Natural killer cell (primary cell): ENCODE measurements at regions not wholly inside any gene's neighbourhood (a gene's known extent, or its start where the extent isn't known, plus 50 kb on each side); places are given as distances from the start of the nearest gene placed in this dataset.

Experiments used
- ATAC-seq, 3 donors: fragments of 150-1000 bp in 2 of 3; fragments of 200-7000 bp in 1 of 3; cut with Tn5 transposase; 1 replicate in 1 of 3; 2 replicates in 2 of 3; pipeline ENCODE4 v1.10.0; 2021; ENCODE audit warnings: mild to moderate bottlenecking in 2 of 3, moderate library complexity in 2 of 3
- DNase-seq, 2 donors: peaks; one replicate each; pipeline versions ENCODE4 v3.0.0 to v3.0.0-alpha.2; 2013 to 2021; ENCODE audit warnings: mixed read lengths in 1 of 2
- H3K27ac ChIP-seq: one replicate; pipeline ENCODE4 v1.5.1; 2013; ENCODE audit warnings: mild to moderate bottlenecking, low read length
- H3K27me3 ChIP-seq: one replicate; pipeline ENCODE4 v1.6.1; 2013; ENCODE audit warnings: low read length; ENCODE audit not compliant: control insufficient read depth, insufficient read depth
- H3K36me3 ChIP-seq: one replicate; pipeline ENCODE4 v1.6.1; 2013; ENCODE audit warnings: low read length; ENCODE audit not compliant: control insufficient read depth, insufficient read depth
- H3K4me1 ChIP-seq: one replicate; pipeline ENCODE4 v1.6.1; 2013; ENCODE audit warnings: low read length; ENCODE audit not compliant: control insufficient read depth, insufficient read depth
- H3K4me3 ChIP-seq: one replicate; pipeline ENCODE4 v1.5.1; 2013; ENCODE audit warnings: low read length
- H3K9me3 ChIP-seq: one replicate; pipeline ENCODE4 v1.6.1; 2013; ENCODE audit warnings: low read length; ENCODE audit not compliant: control insufficient read depth, insufficient read depth
- H3K27ac Mint-ChIP-seq, 2 donors: one replicate each; pipeline ENCODE4 v1.8.0; 2022; ENCODE audit warnings: mild to moderate bottlenecking in 2 of 2, mixed read lengths in 2 of 2, moderate library complexity in 1 of 2
- H3K27me3 Mint-ChIP-seq, 2 donors: one replicate each; pipeline ENCODE4 v1.8.0; 2022; ENCODE audit warnings: low read depth in 2 of 2, mixed read lengths in 2 of 2
- H3K36me3 Mint-ChIP-seq: one replicate; pipeline ENCODE4 v1.8.0; 2022; ENCODE audit warnings: mixed read lengths
- H3K4me1 Mint-ChIP-seq, 2 donors: one replicate each; pipeline ENCODE4 v1.8.0; 2022; ENCODE audit warnings: mixed read lengths in 2 of 2
- H3K4me3 Mint-ChIP-seq: one replicate; pipeline ENCODE4 v1.8.0; 2022; ENCODE audit warnings: mild to moderate bottlenecking, moderate library complexity, mixed read lengths
- H3K9me3 Mint-ChIP-seq, 2 donors: one replicate each; pipeline ENCODE4 v1.8.0; 2022; ENCODE audit warnings: mixed read lengths in 2 of 2
- CTCF ChIP-seq: fragments of 200-600 bp; IDR thresholded peaks from one replicate; pipeline ENCODE4 v1.8.0; 2022; ENCODE audit warnings: antibody characterized with exemption
- WGBS: methylation state at CpG from one replicate; pipeline ENCODE4 v1.1.7; 2013; ENCODE audit warnings: missing lambda C conversion rate; ENCODE audit not compliant: insufficient coverage; 5-methylcytosine and 5-hydroxymethylcytosine counted together
- intact Hi-C: fragments of 100-400 bp; cut with micrococcal nuclease; formaldehyde crosslinking; loops from one replicate; pipeline ENCODE4 v1.14.2; 2022

GRCh38 chr2:173436088-173436487, 81.4 kb downstream of the CDCA7 start:
- no peaks in the 10 kb centered on the region for H3K36me3 Mint-ChIP-seq
- intact Hi-C loops, result no loop called here
- H3K36me3 ChIP-seq, result no peaks in the 10 kb centered on the region
- no peak overlapping the region for H3K27ac Mint-ChIP-seq
- H3K4me3 Mint-ChIP-seq, result no peak overlapping the region
- peaks cover 22 to 38% of the 10 kb centered on the region in 2 donors for H3K27me3 Mint-ChIP-seq
- ATAC-seq (no peak), DNase-seq (peak in 1 of 2 donors; percentile 28)
- no peaks in the 10 kb centered on the region for H3K27me3 ChIP-seq
- H3K4me3 ChIP-seq, result no peak overlapping the region
- no peak overlapping the region for H3K27ac ChIP-seq
- H3K9me3 Mint-ChIP-seq, result no peaks in the 10 kb centered on the region
- H3K4me1 Mint-ChIP-seq, result no peaks in the 10 kb centered on the region
- no CpG with 5 or more reads among the region's 2 CpGs for WGBS
- H3K9me3 ChIP-seq, result no peaks in the 10 kb centered on the region
- no peak for TF ChIP-seq CTCF
- H3K4me1 ChIP-seq, result no peaks in the 10 kb centered on the region

GRCh38 chr2:173441222-173441621, 86.5 kb downstream of the CDCA7 start:
- Histone ChIP-seq H3K4me1 (no peaks in the 10 kb centered on the region), H3K27me3 (no peaks in the 10 kb centered on the region), H3K9me3 (no peaks in the 10 kb centered on the region), H3K36me3 (no peaks in the 10 kb centered on the region), H3K27ac (no peak overlapping the region), H3K4me3 (no peak overlapping the region)
- Mint-ChIP-seq H3K36me3 (no peaks in the 10 kb centered on the region), H3K27ac (no peak overlapping the region), H3K9me3 (no peaks in the 10 kb centered on the region), H3K4me3 (no peak overlapping the region), H3K4me1 (no peaks in the 10 kb centered on the region), H3K27me3 (peaks cover 7 to 48% of the 10 kb centered on the region in 2 donors)
- ATAC-seq (no peak), DNase-seq (no peak)
- TF ChIP-seq CTCF, result no peak
- intact Hi-C loops, result no loop called here

GRCh38 chr2:173442542-173442941, 87.9 kb downstream of the CDCA7 start:
- intact Hi-C loops, result no loop called here
- H3K4me3 ChIP-seq, result no peak overlapping the region
- no peaks in the 10 kb centered on the region for H3K4me1 ChIP-seq
- no peak for DNase-seq
- Mint-ChIP-seq H3K36me3 (no peaks in the 10 kb centered on the region), H3K27me3 (peaks cover 6 to 50% of the 10 kb centered on the region in 2 donors), H3K27ac (no peak overlapping the region), H3K4me3 (no peak overlapping the region), H3K4me1 (no peaks in the 10 kb centered on the region), H3K9me3 (no peaks in the 10 kb centered on the region)
- no peaks in the 10 kb centered on the region for H3K9me3 ChIP-seq
- no peaks in the 10 kb centered on the region for H3K36me3 ChIP-seq
- no peak overlapping the region for H3K27ac ChIP-seq
- no peaks in the 10 kb centered on the region for H3K27me3 ChIP-seq
- WGBS, result 98% methylated on average over 2 of the region's 2 CpGs
- no peak for TF ChIP-seq CTCF
- ATAC-seq, result no peak

- Histone ChIP-seq H3K27ac (no peak overlapping the region), H3K36me3 (no peaks in the 10 kb centered on the region), H3K4me3 (no peak overlapping the region), H3K9me3 (no peaks in the 10 kb centered on the region), H3K27me3 (no peaks in the 10 kb centered on the region), H3K4me1 (no peaks in the 10 kb centered on the region)
- H3K36me3 Mint-ChIP-seq, result no peaks in the 10 kb centered on the region
- DNase-seq (no peak), ATAC-seq (no peak)
- H3K27ac Mint-ChIP-seq, result no peak overlapping the region
- H3K4me3 Mint-ChIP-seq, result no peak overlapping the region
- no peaks in the 10 kb centered on the region for H3K9me3 Mint-ChIP-seq
- intact Hi-C loops, result no loop called here
- H3K27me3 Mint-ChIP-seq, result peaks cover 4 to 39% of the 10 kb centered on the region in 2 donors
- peaks cover 0 to 12% of the 10 kb centered on the region in 2 donors for H3K4me1 Mint-ChIP-seq
- WGBS, result no CpG with 5 or more reads among the region's 1 CpG
- no peak for TF ChIP-seq CTCF
These were observed 92.0 kb downstream of the CDCA7 start for GRCh38 chr2:173446722-173447121.
